Spleen (tissue), 11 donors: ENCODE measurements at regions not wholly inside any gene's neighbourhood (a gene's known extent, or its start where the extent isn't known, plus 50 kb on each side); places are given as distances from the start of the nearest gene placed in this dataset.

ENCODE experiments used
- DNase-seq: peaks from one replicate; pipeline ENCODE4 v3.0.0-alpha.2; 2020
- H3K27ac ChIP-seq, 8 donors: fragments of 200-600 bp; sonication (generic) in 7 of 8; 1 replicate in 4 of 8; 2 replicates in 4 of 8; pipeline versions ENCODE4 v1.5.0 to v1.8.0; 2016 to 2021; ENCODE audit warnings: inconsistent platforms in 4 of 8, mild to moderate bottlenecking in 4 of 8, moderate library complexity in 1 of 8
- H3K27me3 ChIP-seq, 7 donors: fragments of 200-600 bp; sonication (generic) in 6 of 7; replicated peaks in 1 of 7; 1 replicate in 4 of 7; 2 replicates in 3 of 7; pipeline versions ENCODE4 v1.5.0 to v1.8.0; 2016 to 2021; ENCODE audit warnings: inconsistent platforms in 3 of 7, mild to moderate bottlenecking in 1 of 7
- H3K36me3 ChIP-seq, 6 donors: fragments of 200-600 bp; sonication (generic) in 5 of 6; 1 replicate in 4 of 6; 2 replicates in 2 of 6; pipeline versions ENCODE4 v1.5.0 to v1.8.0; 2016 to 2021; ENCODE audit warnings: inconsistent platforms in 2 of 6
- H3K4me1 ChIP-seq, 6 donors: fragments of 200-600 bp; sonication (generic) in 5 of 6; 1 replicate in 3 of 6; 2 replicates in 3 of 6; pipeline versions ENCODE4 v1.5.0 to v1.8.0; 2016 to 2021; ENCODE audit warnings: inconsistent platforms in 3 of 6
- H3K4me3 ChIP-seq, 8 donors: fragments of 200-600 bp; sonication (generic) in 7 of 8; 1 replicate in 4 of 8; 2 replicates in 4 of 8; pipeline versions ENCODE4 v1.5.0 to v1.8.0; 2016 to 2021; ENCODE audit warnings: inconsistent platforms in 4 of 8, mild to moderate bottlenecking in 4 of 8, moderate library complexity in 2 of 8
- H3K9me3 ChIP-seq, 8 donors: fragments of 200-600 bp; sonication (generic) in 7 of 8; 1 replicate in 4 of 8; 2 replicates in 4 of 8; pipeline versions ENCODE4 v1.5.0 to v1.8.0; 2016 to 2021; ENCODE audit warnings: inconsistent platforms in 4 of 8
- CTCF ChIP-seq, 11 experiments: fragments of 200-600 bp in 7 of 11; fragments of 450-650 bp in 4 of 11; sonication (generic) in 4 of 11; IDR thresholded peaks in 8 of 11; conservative IDR thresholded peaks in 3 of 11; 1 replicate in 7 of 11; 2 replicates in 4 of 11; pipeline versions ENCODE4 v1.4.0 to v1.8.0; 2016 to 2021; ENCODE audit warnings: antibody characterized with exemption in 11 of 11, inconsistent platforms in 4 of 11, mild to moderate bottlenecking in 1 of 11
- POLR2A ChIP-seq, 3 donors: fragments of 450-650 bp; IDR thresholded peaks; one replicate each; pipeline ENCODE4 v1.5.1; 2017; ENCODE audit warnings: antibody characterized with exemption in 3 of 3, mild to moderate bottlenecking in 1 of 3
- POLR2AphosphoS5 ChIP-seq, 3 donors: sonication (generic); formaldehyde crosslinking; IDR thresholded peaks; one replicate each; pipeline ENCODE4 v1.5.1; 2017; ENCODE audit warnings: antibody characterized with exemption in 3 of 3
- WGBS, 5 donors: extraction: QIAGEN DNeasy Blood & Tissue Kit in 3 of 5; methylation state at CpG; one replicate each; pipeline versions ENCODE4 v1.1.5 to v1.1.7; 2013 to 2018; 5-methylcytosine and 5-hydroxymethylcytosine counted together
- intact Hi-C: fragments of 100-400 bp; cut with DNase I; formaldehyde crosslinking; loops from one replicate; pipeline ENCODE4 v1.15.0; 2023; ENCODE audit warnings: low total_unique reads
- donor health status: healthy with polysubstance abuse.
- donor health status: DM: no; HTN: no; CAD: no; lungs with moderate emphysema.
- donor health status: DM: no; HTN: no; CAD: no.
- donor health status: Bipolar disorder and iron deficiency.
- donor health status: healthy.
- donor health status: DM: no; HTN: no; CAD: no.
- donor health status: DM: yes; HTN: yes; CAD: no.

- Histone ChIP-seq H3K4me1 (no peaks in the 10 kb centered on the region), H3K9me3 (no peaks in the 10 kb centered on the region), H3K36me3 (no peaks in the 10 kb centered on the region), H3K27me3 (no peaks in the 10 kb centered on the region), H3K27ac (no peak overlapping the region), H3K4me3 (no peak overlapping the region)
- DNase-seq, result no peak
- WGBS, 5 donors, result 89 to 100% (median 93%) methylated on average over 1 of the region's 1 CpG
- TF ChIP-seq CTCF (IDR thresholded peaks at IDR 0.05 in 8 of 11, conservative IDR thresholded peaks at IDR 0.05 in 3 of 11) (no peak), POLR2AphosphoS5 (IDR thresholded peaks at IDR 0.05) (no peak), POLR2A (IDR thresholded peaks at IDR 0.05) (no peak)
- intact Hi-C loops, result no loop called here
These were observed 370.4 kb downstream of the DDX10 start for GRCh38 chr11:109035284-109035683.

- TF ChIP-seq POLR2A (IDR thresholded peaks at IDR 0.05) (no peak), CTCF (IDR thresholded peaks at IDR 0.05 in 8 of 11, conservative IDR thresholded peaks at IDR 0.05 in 3 of 11) (no peak), POLR2AphosphoS5 (IDR thresholded peaks at IDR 0.05) (no peak)
- H3K36me3 ChIP-seq, result no peaks in the 10 kb centered on the region
- H3K27ac ChIP-seq, result no peak overlapping the region
- no peaks in the 10 kb centered on the region for H3K4me1 ChIP-seq
- no peak for DNase-seq
- H3K27me3 ChIP-seq, result no peaks in the 10 kb centered on the region
- no peaks in the 10 kb centered on the region for H3K9me3 ChIP-seq
- H3K4me3 ChIP-seq, result no peak overlapping the region
- intact Hi-C loops, result no loop called here
- 79 to 94% (median 85%) methylated on average over 2 of the region's 2 CpGs for WGBS, 5 donors
These were observed 371.1 kb downstream of the DDX10 start for GRCh38 chr11:109036011-109036410.

- 73 to 86% (median 79%) methylated on average over 3 of the region's 3 CpGs for WGBS, 5 donors
- TF ChIP-seq POLR2AphosphoS5 (IDR thresholded peaks at IDR 0.05), result no peak
- no peak for TF ChIP-seq POLR2A (IDR thresholded peaks at IDR 0.05)
- no peak for TF ChIP-seq CTCF (IDR thresholded peaks at IDR 0.05 in 8 of 11, conservative IDR thresholded peaks at IDR 0.05 in 3 of 11)
- Histone ChIP-seq H3K27ac (no peak overlapping the region), H3K9me3 (no peaks in the 10 kb centered on the region), H3K4me1 (no peaks in the 10 kb centered on the region), H3K4me3 (no peak overlapping the region), H3K36me3 (no peaks in the 10 kb centered on the region), H3K27me3 (no peaks in the 10 kb centered on the region)
- intact Hi-C loops, result no loop called here
- no peak for DNase-seq
These were observed 373.2 kb downstream of the DDX10 start for GRCh38 chr11:109037856-109038780.

GRCh38 chr11:109039611-109040010, 374.7 kb downstream of the DDX10 start:
- Histone ChIP-seq H3K4me3 (no peak overlapping the region), H3K27me3 (no peaks in the 10 kb centered on the region), H3K9me3 (no peaks in the 10 kb centered on the region), H3K27ac (no peak overlapping the region), H3K4me1 (no peaks in the 10 kb centered on the region), H3K36me3 (no peaks in the 10 kb centered on the region)
- no peak for DNase-seq
- TF ChIP-seq CTCF (IDR thresholded peaks at IDR 0.05 in 8 of 11, conservative IDR thresholded peaks at IDR 0.05 in 3 of 11) (no peak), POLR2AphosphoS5 (IDR thresholded peaks at IDR 0.05) (no peak), POLR2A (IDR thresholded peaks at IDR 0.05) (no peak)
- WGBS, 5 donors, result 67 to 78% (median 68%) methylated on average over 2 of the region's 2 CpGs
- intact Hi-C loops, result no loop called here
